ENCODE measurements at regions not wholly inside any gene's neighbourhood (a gene's known extent, or its start where the extent isn't known, plus 50 kb on each side); places are given as distances from the start of the nearest gene placed in this dataset.

DNA sequence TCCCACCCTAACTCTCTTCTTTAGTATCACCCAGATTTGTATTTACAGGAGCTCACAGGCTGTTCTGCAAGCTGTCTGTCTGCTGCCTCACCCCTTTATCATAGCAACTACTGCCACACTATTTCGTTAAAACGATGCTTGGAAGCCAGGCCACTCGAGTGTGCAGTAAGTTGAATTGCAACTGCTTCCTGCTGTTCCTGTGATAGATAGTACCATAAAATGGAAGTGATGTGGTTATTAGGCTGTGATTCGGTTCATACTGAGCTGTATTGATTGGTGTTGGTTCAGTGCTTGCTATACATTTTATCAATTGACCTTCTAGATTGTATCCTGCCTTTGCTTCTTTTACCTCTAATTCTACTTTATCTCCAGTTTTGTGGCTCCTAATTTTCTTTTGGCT is 325.4 kb downstream of the RNF144B start:
- TF ChIP-seq MAZ (CRISPR knock-in tag; conservative IDR thresholded peaks at IDR 0.05 in 1 of 2, IDR thresholded peaks at IDR 0.05 in 1 of 2) (no peak), CEBPB (tag; IDR thresholded peaks at IDR 0.05) (no peak), POLR2A (conservative IDR thresholded peaks at IDR 0.05) (no peak)
- TF ChIP-seq, protein P1, sequence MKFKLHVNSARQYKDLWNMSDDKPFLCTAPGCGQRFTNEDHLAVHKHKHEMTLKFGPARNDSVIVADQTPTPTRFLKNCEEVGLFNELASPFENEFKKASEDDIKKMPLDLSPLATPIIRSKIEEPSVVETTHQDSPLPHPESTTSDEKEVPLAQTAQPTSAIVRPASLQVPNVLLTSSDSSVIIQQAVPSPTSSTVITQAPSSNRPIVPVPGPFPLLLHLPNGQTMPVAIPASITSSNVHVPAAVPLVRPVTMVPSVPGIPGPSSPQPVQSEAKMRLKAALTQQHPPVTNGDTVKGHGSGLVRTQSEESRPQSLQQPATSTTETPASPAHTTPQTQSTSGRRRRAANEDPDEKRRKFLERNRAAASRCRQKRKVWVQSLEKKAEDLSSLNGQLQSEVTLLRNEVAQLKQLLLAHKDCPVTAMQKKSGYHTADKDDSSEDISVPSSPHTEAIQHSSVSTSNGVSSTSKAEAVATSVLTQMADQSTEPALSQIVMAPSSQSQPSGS (CRISPR knock-in tag; IDR thresholded peaks at IDR 0.05): no peak
